ENCODE measurements at regions not wholly inside any gene's neighbourhood (a gene's known extent, or its start where the extent isn't known, plus 50 kb on each side); places are given as distances from the start of the nearest gene placed in this dataset.

GRCh38 chr5:74336297-74336696 lies 304.2 kb downstream of the ENC1 start:
- no peak for DNase-seq

- no peak for DNase-seq
Measured at GRCh38 chr5:74334762-74335384, 305.7 kb downstream of the ENC1 start.

- no peak for DNase-seq
Measured at GRCh38 chr5:74334062-74334761, 306.3 kb downstream of the ENC1 start.

GRCh38 chr5:74333430-74333829 lies 307.1 kb downstream of the ENC1 start:
- no peak for DNase-seq

- DNase-seq = no peak
Measured at GRCh38 chr5:74332682-74333081, 307.8 kb downstream of the ENC1 start.

GRCh38 chr5:74332006-74332405 lies 308.5 kb downstream of the ENC1 start:
- no peak for DNase-seq

- DNase-seq = no peak
Measured at GRCh38 chr5:74328221-74328630, 312.3 kb downstream of the ENC1 start.

DNA sequence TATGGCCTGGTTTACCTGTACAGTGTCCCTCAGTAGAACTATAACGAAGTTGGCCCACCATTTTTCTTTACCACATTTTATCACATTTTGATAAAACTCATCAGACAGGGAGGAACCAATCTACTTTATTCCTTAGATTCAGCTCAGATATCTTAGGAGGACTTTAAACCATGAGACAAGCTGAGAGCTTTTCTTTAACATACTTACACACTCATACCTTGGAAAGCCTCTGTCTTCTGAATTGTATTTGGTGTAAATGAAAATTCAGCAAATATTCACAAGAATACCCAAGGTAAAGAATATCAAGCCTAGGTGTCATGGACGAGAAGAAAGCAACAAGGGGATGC lies 313.2 kb downstream of the ENC1 start:
- no peak for DNase-seq

- peak in 1 of 2 donors; percentile 87 for DNase-seq
Measured at GRCh38 chr5:74326571-74327338, 313.8 kb downstream of the ENC1 start.

GRCh38 chr5:74325866-74326265 lies 314.7 kb downstream of the ENC1 start:
- DNase-seq = no peak

- DNase-seq = no peak
Measured at GRCh38 chr5:74324556-74324955, 316.0 kb downstream of the ENC1 start.

- DNase-seq = no peak
Measured at GRCh38 chr5:74322944-74323343, 317.6 kb downstream of the ENC1 start.

DNA sequence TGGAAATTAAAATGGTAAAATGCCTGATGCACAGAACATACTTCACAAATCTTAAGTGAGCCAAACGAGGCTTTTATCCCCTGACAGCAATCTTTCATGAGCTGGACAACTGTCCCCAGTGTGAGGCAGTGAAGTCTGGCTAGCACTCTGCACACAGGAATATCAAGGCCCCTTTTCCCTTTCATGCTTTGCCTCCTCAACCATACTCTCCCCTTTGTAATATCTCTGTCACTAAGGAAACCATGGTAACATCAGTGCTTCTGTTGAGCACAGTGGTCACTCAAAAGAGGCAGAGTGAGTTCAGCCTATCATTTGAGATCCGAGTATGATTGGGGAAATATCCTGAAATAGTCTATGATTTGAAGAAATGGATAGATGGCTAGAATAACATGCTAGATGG lies 318.3 kb downstream of the ENC1 start:
- DNase-seq = no peak

DNA sequence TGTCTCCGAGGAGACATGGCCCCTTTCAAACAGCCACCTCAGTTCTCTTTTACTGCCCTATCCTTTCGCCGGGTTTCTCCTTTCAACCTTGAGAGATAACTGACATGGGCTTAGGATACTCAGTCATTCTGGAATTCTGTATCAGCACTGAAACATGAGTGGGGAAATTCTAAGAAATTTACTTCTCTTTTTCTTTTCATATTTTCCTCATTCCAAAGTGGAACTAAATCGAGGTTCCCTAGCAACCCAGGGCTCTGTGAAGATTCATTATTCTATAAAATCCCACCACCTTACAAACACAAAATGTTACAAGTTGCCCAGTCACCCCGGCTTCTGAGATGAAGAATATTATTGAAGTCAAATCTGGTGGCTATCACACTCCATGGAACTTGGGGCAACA lies 319.2 kb downstream of the ENC1 start:
- DNase-seq = no peak

- no peak for DNase-seq
Measured at GRCh38 chr5:74320526-74320925, 320.0 kb downstream of the ENC1 start.

GRCh38 chr5:74319076-74319475 lies 321.5 kb downstream of the ENC1 start:
- no peak for DNase-seq

DNA sequence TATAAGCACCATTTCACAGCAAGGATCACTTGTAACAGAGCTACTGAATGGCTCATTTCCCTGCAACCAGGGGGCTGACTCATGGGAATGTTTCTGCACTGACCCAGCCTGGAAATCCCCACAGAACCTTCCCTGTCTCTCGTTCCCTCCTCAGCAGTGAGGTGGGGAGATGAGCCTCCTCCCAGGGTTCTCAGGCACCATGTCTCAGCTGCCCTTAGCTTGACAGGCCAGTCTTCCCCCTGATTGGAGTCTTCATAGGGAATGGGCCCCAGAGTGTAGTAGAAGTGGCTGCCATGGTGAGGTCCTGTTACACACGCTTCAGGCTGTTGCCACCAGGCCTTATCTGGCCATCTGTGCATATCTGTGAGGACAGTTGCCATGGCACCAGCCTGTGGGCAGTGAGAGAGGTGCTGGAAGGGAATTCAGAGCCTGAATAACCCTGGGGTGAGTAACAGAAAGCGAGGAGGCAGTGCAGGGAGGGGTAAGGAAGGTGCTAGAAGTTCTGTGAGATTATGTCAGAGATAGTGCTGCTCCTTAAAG lies 324.4 kb downstream of the ENC1 start:
- peak in 1 of 2 donors; percentile 22 for DNase-seq

DNA sequence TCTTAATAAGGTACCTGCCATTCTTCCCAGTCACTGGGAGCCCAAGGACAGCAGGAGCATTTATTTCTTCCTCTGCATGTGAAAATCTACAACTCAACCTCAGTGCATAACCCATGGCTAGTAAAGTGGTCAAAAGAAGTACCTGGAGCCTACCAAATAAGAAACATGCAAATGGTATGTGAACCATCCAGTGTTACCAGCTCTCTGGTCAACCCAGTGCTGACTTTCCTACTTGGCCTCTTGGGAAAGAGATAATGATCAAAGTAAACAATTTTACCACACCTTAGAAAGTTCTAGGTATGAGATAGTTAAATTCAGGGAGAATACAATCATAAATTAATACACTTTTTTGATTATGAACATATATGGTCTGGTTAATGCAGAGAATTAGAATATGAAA lies 325.6 kb downstream of the ENC1 start:
- no peak for DNase-seq

GRCh38 chr5:74313896-74314295 lies 326.6 kb downstream of the ENC1 start:
- DNase-seq = peak in 1 of 2 donors; percentile 10

DNA sequence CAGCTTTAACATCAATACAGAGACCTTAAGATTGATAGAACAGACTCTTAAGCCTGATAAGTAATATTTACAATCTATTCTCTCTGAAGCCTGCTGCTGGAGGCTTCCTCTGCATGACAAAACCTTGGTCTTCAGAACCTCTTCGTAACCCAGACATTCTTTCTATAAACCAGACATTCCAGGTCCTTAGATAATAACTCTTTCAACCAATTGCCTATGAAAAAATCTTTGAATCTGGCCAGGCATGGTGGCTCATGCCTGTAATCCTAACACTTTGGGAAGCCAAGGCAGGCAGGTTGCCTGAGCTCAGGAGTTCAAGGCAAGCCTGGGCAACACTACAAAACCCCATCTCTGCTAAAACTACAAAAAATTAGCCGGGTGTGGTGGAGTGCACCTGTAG lies 327.8 kb downstream of the ENC1 start:
- DNase-seq = no peak

DNA sequence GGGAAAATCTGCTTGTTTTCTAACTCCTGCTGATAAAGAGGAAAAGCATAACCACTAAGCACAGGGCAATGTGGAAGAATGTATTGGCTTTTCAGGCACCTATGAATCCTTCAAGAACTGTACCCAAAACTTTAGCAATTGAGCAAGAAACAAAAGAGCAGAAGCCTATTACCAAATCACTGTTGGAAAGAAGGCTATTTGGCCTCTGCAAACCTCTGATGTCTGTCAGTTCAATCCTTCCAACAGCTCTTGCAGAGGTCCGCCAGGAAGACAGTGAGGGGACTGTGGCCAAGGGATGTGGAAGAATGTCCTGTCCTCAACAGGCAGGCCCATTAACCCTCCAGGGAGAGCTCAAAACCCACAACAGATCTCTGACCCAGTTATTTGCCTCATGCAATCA lies 328.6 kb downstream of the ENC1 start:
- no peak for DNase-seq

- DNase-seq = no peak
Measured at GRCh38 chr5:74310997-74311930, 329.3 kb downstream of the ENC1 start.

- no peak for DNase-seq
Measured at GRCh38 chr5:74310386-74310785, 330.1 kb downstream of the ENC1 start.
